IMR-90 (cell line): ENCODE measurements at regions not wholly inside any gene's neighbourhood (a gene's known extent, or its start where the extent isn't known, plus 50 kb on each side); places are given as distances from the start of the nearest gene placed in this dataset.

Experiments used
- CEBPB ChIP-seq: IDR thresholded peaks from 2 replicates; pipeline ENCODE4 v1.6.1; 2012; ENCODE audit warnings: low read depth, low read length, improper control_type of control experiment
- CHD1 ChIP-seq: IDR thresholded peaks from 2 replicates; pipeline ENCODE4 v1.6.1; 2012; ENCODE audit warnings: low read depth, low read length, improper control_type of control experiment
- CTCF ChIP-seq: conservative IDR thresholded peaks from 2 replicates; pipeline ENCODE4 v1.5.1; 2012; ENCODE audit warnings: mild to moderate bottlenecking, low read depth, low read length, improper control_type of control experiment
- FOS ChIP-seq: fragments of 150-350 bp; IDR thresholded peaks from 2 replicates; pipeline ENCODE4 v1.6.1; 2016; ENCODE audit warnings: low read depth, low read length
- MAFK ChIP-seq: IDR thresholded peaks from 2 replicates; pipeline ENCODE4 v1.6.1; 2012; ENCODE audit warnings: low read depth, low read length, improper control_type of control experiment
- MAZ ChIP-seq: IDR thresholded peaks from 2 replicates; pipeline ENCODE4 v1.6.1; 2012; ENCODE audit warnings: low read depth, mild to moderate bottlenecking, low read length, improper control_type of control experiment, moderate library complexity, borderline replicate concordance
- POLR2A ChIP-seq: IDR thresholded peaks from 2 replicates; pipeline ENCODE4 v1.6.1; 2012; ENCODE audit warnings: mild to moderate bottlenecking, low read depth, low read length
- RAD21 ChIP-seq: IDR thresholded peaks from 2 replicates; pipeline ENCODE4 v1.6.1; 2012; ENCODE audit warnings: low read length, improper control_type of control experiment
- RCOR1 ChIP-seq: IDR thresholded peaks from 2 replicates; pipeline ENCODE4 v1.6.1; 2012; ENCODE audit warnings: mild to moderate bottlenecking, low read length, improper control_type of control experiment; ENCODE audit not compliant: insufficient replicate concordance
- SMC3 ChIP-seq: fragments of 150-350 bp; IDR thresholded peaks from 2 replicates; pipeline ENCODE4 v1.6.1; 2016; ENCODE audit warnings: low read depth, mild to moderate bottlenecking, antibody characterized with exemption, low read length, moderate library complexity
- USF2 ChIP-seq: fragments of 150-350 bp; IDR thresholded peaks from 2 replicates; pipeline ENCODE4 v1.6.1; 2017; ENCODE audit warnings: mild to moderate bottlenecking, antibody characterized with exemption, low read length, low read depth

DNA sequence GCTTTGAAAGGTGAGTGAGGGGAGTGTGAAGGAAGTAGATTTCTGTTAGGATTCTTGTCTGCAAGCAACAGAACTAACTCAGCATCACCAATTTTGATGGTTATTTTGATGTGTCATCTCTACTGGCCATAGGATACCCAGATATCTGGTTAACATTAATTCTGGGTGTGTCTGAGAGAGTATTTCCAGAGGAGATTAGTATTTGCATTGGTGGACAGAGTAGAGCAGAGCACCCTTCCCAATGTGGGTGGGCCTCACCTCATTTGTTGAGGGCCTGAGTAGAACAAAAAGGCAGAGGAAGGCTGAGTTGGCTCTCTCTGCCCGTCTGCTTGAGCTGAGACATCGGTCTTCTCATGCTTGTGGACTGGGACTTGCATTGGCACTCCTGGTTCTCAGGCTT, 121.8 kb upstream of the POU3F1 start:
- no peak for TF ChIP-seq RAD21
- TF ChIP-seq CTCF: no peak
- TF ChIP-seq SMC3: no peak
- TF ChIP-seq POLR2A: no peak
- TF ChIP-seq CEBPB: no peak
- TF ChIP-seq FOS: no peak
- TF ChIP-seq USF2: no peak
- no peak for TF ChIP-seq CHD1
- TF ChIP-seq RCOR1: no peak
- TF ChIP-seq MAFK: no peak
- TF ChIP-seq MAZ: no peak
